WTC11 (cell line): ENCODE measurements at regions not wholly inside any gene's neighbourhood (a gene's known extent, or its start where the extent isn't known, plus 50 kb on each side); places are given as distances from the start of the nearest gene placed in this dataset.
"Not testable (repeated sequence)": the region's sequence is repeated elsewhere in the genome, so short reads cannot be mapped to it uniquely, and the experiment has no call there.

Source experiments
- ATAC-seq: fragments of 200-7000 bp; cut with Tn5 transposase; 2 replicates; pipeline ENCODE4 v1.10.0; 2021; ENCODE audit warnings: mild to moderate bottlenecking, moderate library complexity
- CTCF ChIA-PET: fragments of 300-600 bp; sonication (Branson Sonifier 250); formaldehyde crosslinking; loops from one replicate; lab custom pipeline; 2021; ENCODE audit warnings: antibody characterized with exemption; lab: Charles Lee
- POLR2A ChIA-PET: fragments of 350-600 bp; sonication (Branson Sonifier 250); formaldehyde crosslinking; loops from one replicate; lab custom pipeline; 2021; ENCODE audit warnings: antibody characterized with exemption; lab: Charles Lee
- DNase-seq: peaks from one replicate; pipeline ENCODE4 v3.0.0; 2021; ENCODE audit warnings: low spot score
- H3K27ac Mint-ChIP-seq: 2 replicates; pipeline ENCODE4 v1.8.0; 2021; ENCODE audit warnings: mixed read lengths
- H3K27me3 Mint-ChIP-seq: 2 replicates; pipeline ENCODE4 v1.8.0; 2021; ENCODE audit warnings: low read depth, mild to moderate bottlenecking, moderate library complexity, mixed read lengths
- H3K36me3 Mint-ChIP-seq: 2 replicates; pipeline ENCODE4 v1.8.0; 2021; ENCODE audit warnings: mixed read lengths
- H3K4me1 Mint-ChIP-seq: 2 replicates; pipeline ENCODE4 v1.8.0; 2022; ENCODE audit warnings: mixed read lengths
- H3K4me3 Mint-ChIP-seq: 2 replicates; pipeline ENCODE4 v1.8.0; 2021; ENCODE audit warnings: mild to moderate bottlenecking, moderate library complexity, mixed read lengths
- H3K9me3 Mint-ChIP-seq: 2 replicates; pipeline ENCODE4 v1.8.0; 2021; ENCODE audit warnings: mixed read lengths
- CREB1 ChIP-seq: sonication (generic); formaldehyde crosslinking; IDR thresholded peaks from 2 replicates; pipeline ENCODE4 v1.8.0; 2023; ENCODE audit warnings: mild to moderate bottlenecking, missing genetic modification reagents
- EMX1 ChIP-seq: fragments of 250-450 bp; sonication (Bioruptor Pico); IDR thresholded peaks from 2 replicates; pipeline ENCODE4 v1.8.0; 2021; ENCODE audit warnings: mild to moderate bottlenecking
- GTF2I ChIP-seq: fragments of 250-450 bp; sonication (Bioruptor Pico); conservative IDR thresholded peaks from 2 replicates; pipeline ENCODE4 v1.4.0; 2021; ENCODE audit warnings: mild to moderate bottlenecking
- KAT7 ChIP-seq: sonication (generic); formaldehyde crosslinking; IDR thresholded peaks from 2 replicates; pipeline ENCODE4 v1.8.1; 2023; ENCODE audit warnings: missing genetic modification reagents, mild to moderate bottlenecking, borderline replicate concordance
- MYBL2 ChIP-seq: sonication (generic); formaldehyde crosslinking; IDR thresholded peaks from 2 replicates; pipeline ENCODE4 v1.8.1; 2023; ENCODE audit warnings: mild to moderate bottlenecking, moderate library complexity, missing genetic modification reagents
- NFATC4 ChIP-seq: fragments of 250-450 bp; sonication (Bioruptor Pico); IDR thresholded peaks from 2 replicates; pipeline ENCODE4 v1.9.0; 2021; ENCODE audit warnings: mild to moderate bottlenecking
- NFYB ChIP-seq: sonication (generic); formaldehyde crosslinking; conservative IDR thresholded peaks from 2 replicates; pipeline ENCODE4 v1.8.0; 2022; ENCODE audit warnings: low read depth, missing genetic modification reagents
- NR3C1 ChIP-seq: sonication (generic); formaldehyde crosslinking; conservative IDR thresholded peaks from 2 replicates; pipeline ENCODE4 v1.8.1; 2023; ENCODE audit warnings: low read depth, mild to moderate bottlenecking, missing genetic modification reagents
- PRRX2 ChIP-seq: fragments of 250-450 bp; sonication (Bioruptor Pico); IDR thresholded peaks from 2 replicates; pipeline ENCODE4 v1.8.0; 2021; ENCODE audit warnings: mild to moderate bottlenecking
- RORB ChIP-seq: fragments of 250-450 bp; sonication (Bioruptor Pico); IDR thresholded peaks from 2 replicates; pipeline ENCODE4 v1.9.0; 2021; ENCODE audit warnings: mild to moderate bottlenecking
- TEAD1 ChIP-seq: sonication (generic); formaldehyde crosslinking; IDR thresholded peaks from 2 replicates; pipeline ENCODE4 v1.8.0; 2022; ENCODE audit warnings: mild to moderate bottlenecking, missing genetic modification reagents
- TEAD4 ChIP-seq: sonication (generic); formaldehyde crosslinking; IDR thresholded peaks from 2 replicates; pipeline ENCODE4 v1.8.0; 2022; ENCODE audit warnings: mild to moderate bottlenecking, missing genetic modification reagents
- TP53 ChIP-seq: sonication (generic); formaldehyde crosslinking; IDR thresholded peaks from 2 replicates; pipeline ENCODE4 v1.8.1; 2023; ENCODE audit warnings: mild to moderate bottlenecking, missing genetic modification reagents
- ZNF138 ChIP-seq: sonication (generic); formaldehyde crosslinking; conservative IDR thresholded peaks from 2 replicates; pipeline ENCODE4 v1.8.1; 2022; ENCODE audit warnings: mild to moderate bottlenecking, moderate library complexity, missing genetic modification reagents
- ZNF232 ChIP-seq: sonication (generic); formaldehyde crosslinking; IDR thresholded peaks from 2 replicates; pipeline ENCODE4 v1.8.0; 2022; ENCODE audit warnings: mild to moderate bottlenecking, missing genetic modification reagents
- ZNF263 ChIP-seq: sonication (generic); formaldehyde crosslinking; IDR thresholded peaks from 2 replicates; pipeline ENCODE4 v1.8.1; 2022; ENCODE audit warnings: low read depth, mild to moderate bottlenecking, moderate library complexity, missing genetic modification reagents
- TF ChIP-seq, protein P1 (sequence below): sonication (generic); formaldehyde crosslinking; IDR thresholded peaks from 2 replicates; pipeline ENCODE4 v1.8.0; 2022; ENCODE audit warnings: mild to moderate bottlenecking, missing genetic modification reagents
- TF ChIP-seq, protein P2 (sequence below): sonication (generic); formaldehyde crosslinking; conservative IDR thresholded peaks from 2 replicates; pipeline ENCODE4 v1.8.1; 2022; ENCODE audit warnings: mild to moderate bottlenecking, missing genetic modification reagents
- TF ChIP-seq, protein P3 (sequence below): sonication (generic); formaldehyde crosslinking; IDR thresholded peaks from 2 replicates; pipeline ENCODE4 v1.8.1; 2023; ENCODE audit warnings: mild to moderate bottlenecking, missing genetic modification reagents, moderate library complexity
- TF ChIP-seq, protein P4 (sequence below): sonication (generic); formaldehyde crosslinking; IDR thresholded peaks from 2 replicates; pipeline ENCODE4 v1.8.0; 2022; ENCODE audit warnings: mild to moderate bottlenecking, missing genetic modification reagents

DNA sequence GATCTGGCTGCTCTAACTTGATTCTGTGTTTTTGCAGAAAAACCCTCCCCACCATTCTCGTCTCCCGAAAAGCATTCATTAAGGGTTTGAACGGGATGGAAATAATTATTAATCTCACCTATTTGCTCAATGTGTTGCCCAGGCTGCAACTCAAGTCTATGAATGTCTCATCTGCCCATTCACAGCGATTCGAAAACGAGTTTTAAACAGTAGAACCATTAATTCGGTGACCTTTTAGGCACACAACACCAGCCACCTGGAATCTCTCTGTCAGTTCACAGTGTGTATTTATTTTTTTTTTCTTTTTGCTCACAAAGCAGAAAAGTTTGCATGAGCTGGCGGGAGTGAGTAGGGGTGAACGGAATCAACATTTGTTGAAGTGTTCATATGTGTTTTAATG lies 764.7 kb upstream of the TPTE start (continued):
- TF ChIP-seq, protein P1, sequence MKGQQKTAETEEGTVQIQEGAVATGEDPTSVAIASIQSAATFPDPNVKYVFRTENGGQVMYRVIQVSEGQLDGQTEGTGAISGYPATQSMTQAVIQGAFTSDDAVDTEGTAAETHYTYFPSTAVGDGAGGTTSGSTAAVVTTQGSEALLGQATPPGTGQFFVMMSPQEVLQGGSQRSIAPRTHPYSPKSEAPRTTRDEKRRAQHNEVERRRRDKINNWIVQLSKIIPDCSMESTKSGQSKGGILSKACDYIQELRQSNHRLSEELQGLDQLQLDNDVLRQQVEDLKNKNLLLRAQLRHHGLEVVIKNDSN (CRISPR knock-in tag) = no peak
- TF ChIP-seq, all 79 proteins: peak for 0

DNA sequence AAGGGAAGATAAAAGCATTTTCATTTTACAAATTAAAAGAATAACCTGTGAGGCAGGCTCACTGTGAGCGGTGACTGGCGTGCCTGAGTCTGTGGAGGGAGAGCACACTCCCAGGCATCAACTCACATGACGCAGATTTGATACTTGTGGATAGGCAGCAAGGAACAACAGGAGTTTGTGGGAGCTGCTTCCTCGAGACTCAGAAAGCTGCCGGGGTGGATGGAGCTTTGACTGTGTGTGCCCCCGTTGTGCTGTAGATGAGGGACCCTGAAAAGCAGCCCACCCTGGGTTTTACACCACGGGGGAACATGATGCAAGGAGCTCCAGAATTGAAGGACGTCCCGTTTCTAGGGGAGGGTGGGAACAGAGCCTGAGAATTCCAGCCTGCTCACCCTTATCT lies 764.3 kb upstream of the TPTE start:
- H3K27me3 Mint-ChIP-seq, H3K36me3 Mint-ChIP-seq, ATAC-seq, POLR2A ChIA-PET, H3K9me3 Mint-ChIP-seq, H3K27ac Mint-ChIP-seq, H3K4me1 Mint-ChIP-seq, DNase-seq, CTCF ChIA-PET, H3K4me3 Mint-ChIP-seq: not testable (repeated sequence)

DNA sequence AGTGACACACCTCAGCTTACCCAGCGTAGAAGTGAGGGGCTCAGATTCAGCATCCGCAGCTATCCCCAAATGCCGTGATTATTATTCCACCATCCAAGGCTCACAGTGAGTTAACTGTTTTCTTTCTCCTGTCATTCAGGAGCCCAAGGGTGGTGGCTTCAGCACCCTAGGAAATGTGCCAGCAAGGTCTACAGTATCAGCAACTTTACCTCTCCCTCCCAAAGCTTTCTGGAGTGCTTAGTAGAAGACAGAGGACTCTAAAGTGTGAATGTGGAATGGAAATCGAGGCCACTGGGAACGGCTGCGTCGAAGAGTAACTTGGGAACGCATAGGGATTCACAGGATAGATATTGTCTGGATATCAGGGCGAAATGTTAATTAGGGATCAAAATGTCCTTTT lies 763.8 kb upstream of the TPTE start:
- CTCF ChIA-PET, POLR2A ChIA-PET, H3K27ac Mint-ChIP-seq, H3K36me3 Mint-ChIP-seq, H3K4me3 Mint-ChIP-seq, ATAC-seq, H3K4me1 Mint-ChIP-seq, DNase-seq, H3K27me3 Mint-ChIP-seq, H3K9me3 Mint-ChIP-seq: not testable (repeated sequence)

DNA sequence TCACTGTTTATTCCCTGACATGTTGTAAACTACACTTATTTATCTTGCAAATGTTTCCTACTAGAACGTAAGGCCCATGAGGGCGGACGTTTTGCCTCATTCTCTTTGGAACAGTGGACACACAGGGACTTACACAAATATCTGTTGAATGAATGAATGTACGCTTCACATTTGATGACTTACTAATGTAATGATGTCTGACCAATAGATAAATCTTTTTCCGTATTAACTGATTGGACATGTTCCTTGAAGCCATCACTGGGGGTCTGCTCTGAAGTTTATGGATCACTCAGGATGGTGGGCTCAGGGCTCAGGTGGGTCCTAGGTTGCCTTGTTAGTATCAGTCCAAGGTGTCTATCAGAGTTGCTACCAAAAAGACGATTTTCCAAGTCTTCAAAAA lies 763.2 kb upstream of the TPTE start:
- Mint-ChIP-seq H3K4me3 (no peak overlapping the region), H3K27ac (no peak overlapping the region), H3K9me3 (no peaks in the 10 kb centered on the region), H3K36me3 (no peaks in the 10 kb centered on the region; the same call in 1 of the 2 replicates), H3K27me3 (peaks cover 2% of the 10 kb centered on the region), H3K4me1 (no peaks in the 10 kb centered on the region)
- CTCF ChIA-PET = no interaction called here
- no peak for ATAC-seq
- POLR2A ChIA-PET = no interaction called here
- TF ChIP-seq GTF2I (no peak), NR3C1 (CRISPR knock-in tag) (no peak), TEAD4 (CRISPR knock-in tag) (no peak), PRRX2 (no peak), KAT7 (CRISPR knock-in tag) (no peak), NFYB (no peak), ZNF232 (CRISPR knock-in tag) (no peak), ZNF138 (no peak), TP53 (CRISPR knock-in tag) (no peak), MYBL2 (CRISPR knock-in tag) (no peak), ZNF263 (CRISPR knock-in tag) (no peak), CREB1 (CRISPR knock-in tag) (no peak), NFATC4 (CRISPR knock-in tag) (no peak)
- TF ChIP-seq, protein P2, sequence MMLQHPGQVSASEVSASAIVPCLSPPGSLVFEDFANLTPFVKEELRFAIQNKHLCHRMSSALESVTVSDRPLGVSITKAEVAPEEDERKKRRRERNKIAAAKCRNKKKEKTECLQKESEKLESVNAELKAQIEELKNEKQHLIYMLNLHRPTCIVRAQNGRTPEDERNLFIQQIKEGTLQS (CRISPR knock-in tag) = no peak
- TF ChIP-seq, protein P3, sequence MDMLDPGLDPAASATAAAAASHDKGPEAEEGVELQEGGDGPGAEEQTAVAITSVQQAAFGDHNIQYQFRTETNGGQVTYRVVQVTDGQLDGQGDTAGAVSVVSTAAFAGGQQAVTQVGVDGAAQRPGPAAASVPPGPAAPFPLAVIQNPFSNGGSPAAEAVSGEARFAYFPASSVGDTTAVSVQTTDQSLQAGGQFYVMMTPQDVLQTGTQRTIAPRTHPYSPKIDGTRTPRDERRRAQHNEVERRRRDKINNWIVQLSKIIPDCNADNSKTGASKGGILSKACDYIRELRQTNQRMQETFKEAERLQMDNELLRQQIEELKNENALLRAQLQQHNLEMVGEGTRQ (CRISPR knock-in tag) = no peak
- TF ChIP-seq, protein P4, sequence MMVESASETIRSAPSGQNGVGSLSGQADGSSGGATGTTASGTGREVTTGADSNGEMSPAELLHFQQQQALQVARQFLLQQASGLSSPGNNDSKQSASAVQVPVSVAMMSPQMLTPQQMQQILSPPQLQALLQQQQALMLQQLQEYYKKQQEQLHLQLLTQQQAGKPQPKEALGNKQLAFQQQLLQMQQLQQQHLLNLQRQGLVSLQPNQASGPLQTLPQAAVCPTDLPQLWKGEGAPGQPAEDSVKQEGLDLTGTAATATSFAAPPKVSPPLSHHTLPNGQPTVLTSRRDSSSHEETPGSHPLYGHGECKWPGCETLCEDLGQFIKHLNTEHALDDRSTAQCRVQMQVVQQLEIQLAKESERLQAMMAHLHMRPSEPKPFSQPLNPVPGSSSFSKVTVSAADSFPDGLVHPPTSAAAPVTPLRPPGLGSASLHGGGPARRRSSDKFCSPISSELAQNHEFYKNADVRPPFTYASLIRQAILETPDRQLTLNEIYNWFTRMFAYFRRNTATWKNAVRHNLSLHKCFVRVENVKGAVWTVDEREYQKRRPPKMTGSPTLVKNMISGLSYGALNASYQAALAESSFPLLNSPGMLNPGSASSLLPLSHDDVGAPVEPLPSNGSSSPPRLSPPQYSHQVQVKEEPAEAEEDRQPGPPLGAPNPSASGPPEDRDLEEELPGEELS (CRISPR knock-in tag) = no peak
- DNase-seq = no peak

DNA sequence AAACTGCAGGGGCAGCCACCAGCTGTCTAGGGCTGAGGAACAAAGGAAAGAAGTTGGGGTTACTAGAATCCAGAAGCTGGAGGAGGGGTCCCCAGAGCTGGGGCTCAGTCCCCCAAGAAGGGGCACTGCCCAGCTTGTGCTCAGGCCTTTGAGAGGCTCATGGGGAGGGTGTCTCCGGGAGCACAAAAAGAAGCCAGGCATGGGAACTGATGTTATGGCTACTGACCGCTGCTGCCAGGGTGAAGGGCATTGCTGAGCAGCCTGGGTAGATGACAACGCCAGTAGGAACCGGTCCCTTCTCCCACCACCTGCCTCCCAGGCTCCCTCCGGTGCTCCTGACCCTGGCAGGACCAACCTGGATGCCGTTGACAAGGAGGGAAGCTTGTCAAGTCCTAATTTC lies 762.5 kb upstream of the TPTE start:
- TF ChIP-seq EMX1 = no peak
- TF ChIP-seq TEAD1 (CRISPR knock-in tag) = no peak
- no peak for TF ChIP-seq RORB (CRISPR knock-in tag)
- Mint-ChIP-seq H3K27me3 (peaks cover 2% of the 10 kb centered on the region), H3K4me1 (no peaks in the 10 kb centered on the region), H3K4me3 (no peak overlapping the region), H3K9me3 (no peaks in the 10 kb centered on the region), H3K27ac (no peak overlapping the region), H3K36me3 (no peaks in the 10 kb centered on the region; the same call in 1 of the 2 replicates)
- no peak for DNase-seq
- CTCF ChIA-PET = no interaction called here
- POLR2A ChIA-PET = no interaction called here
- no peak for ATAC-seq
